ENCODE measurements at regions not wholly inside any gene's neighbourhood (a gene's known extent, or its start where the extent isn't known, plus 50 kb on each side); places are given as distances from the start of the nearest gene placed in this dataset.

DNA sequence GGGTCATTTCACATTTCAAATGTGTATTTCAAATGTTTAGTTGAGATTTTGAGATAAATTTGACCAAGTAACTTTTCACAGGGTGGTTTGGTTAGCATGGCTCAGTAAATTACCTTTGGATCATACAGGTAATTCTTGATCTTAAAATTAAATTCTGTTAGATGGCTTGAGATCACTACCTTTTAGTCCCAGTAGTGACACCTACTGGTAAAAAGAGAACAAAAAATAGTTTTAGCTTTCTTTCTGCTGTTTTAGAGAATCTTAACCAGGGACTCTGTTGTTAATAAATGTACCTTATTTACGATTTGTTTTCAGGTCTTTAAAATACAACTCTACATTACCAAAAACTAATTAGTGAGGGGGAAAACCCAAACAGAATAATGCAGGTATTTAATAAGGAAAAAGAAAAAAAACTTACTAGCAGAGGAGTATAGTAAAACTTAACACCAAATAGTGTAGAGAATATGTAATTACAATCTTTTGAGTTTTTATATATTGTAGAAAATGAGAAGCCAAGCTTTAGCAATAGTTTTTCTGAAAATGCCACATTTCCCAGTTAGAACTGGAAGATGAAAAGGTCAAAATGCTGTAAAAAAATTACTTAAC lies 620.3 kb upstream of the AGTR1 start:
- TF ChIP-seq KDM1A (IDR thresholded peaks at IDR 0.05; ENCODE audit: low read depth) (no peak), POLR2A (IDR thresholded peaks at IDR 0.05; ENCODE audit: low read length) (no peak)
